ENCODE measurements at regions not wholly inside any gene's neighbourhood (a gene's known extent, or its start where the extent isn't known, plus 50 kb on each side); places are given as distances from the start of the nearest gene placed in this dataset.

DNA sequence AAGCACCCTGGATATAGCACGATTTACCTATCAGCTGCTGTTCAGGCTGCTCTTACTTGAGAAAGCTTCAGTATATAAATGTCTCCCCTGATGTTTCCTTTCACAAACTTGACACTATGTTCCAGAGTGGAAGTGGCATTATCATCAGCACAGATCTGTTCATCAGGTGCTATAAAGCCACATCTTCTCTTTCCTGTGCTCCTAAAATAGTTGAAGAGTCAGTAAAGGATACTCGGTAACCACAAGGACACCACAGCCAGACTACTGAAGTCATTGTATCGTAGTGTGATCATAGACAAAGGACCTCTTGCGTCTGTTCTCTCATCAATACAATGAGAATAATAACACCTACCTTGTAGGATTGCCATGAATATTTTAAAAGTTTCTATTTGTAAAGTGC lies 841.0 kb upstream of the CELF4 start:
- DNase-seq (ENCODE audit: low spot score), result no peak

DNA sequence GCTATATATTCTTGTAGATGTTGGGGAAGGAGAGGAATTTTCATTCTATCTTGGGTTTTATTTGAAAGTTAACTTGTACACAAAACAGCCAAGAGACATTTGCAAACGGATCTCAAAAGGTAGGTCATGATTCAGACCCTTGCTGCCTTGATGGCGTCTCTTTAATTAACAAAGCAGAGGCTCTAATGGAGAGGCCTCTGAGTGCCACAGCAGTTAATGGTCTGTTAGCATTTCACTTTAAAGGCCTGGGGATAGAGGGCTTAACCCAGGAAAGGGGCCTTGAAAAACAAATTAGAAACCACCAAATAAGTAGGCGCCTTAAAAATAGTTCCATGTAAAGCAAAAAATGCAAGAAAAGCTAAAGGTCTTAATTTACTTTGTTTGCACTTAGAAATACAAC lies 836.9 kb upstream of the CELF4 start:
- no peak for DNase-seq (ENCODE audit: low spot score)

DNA sequence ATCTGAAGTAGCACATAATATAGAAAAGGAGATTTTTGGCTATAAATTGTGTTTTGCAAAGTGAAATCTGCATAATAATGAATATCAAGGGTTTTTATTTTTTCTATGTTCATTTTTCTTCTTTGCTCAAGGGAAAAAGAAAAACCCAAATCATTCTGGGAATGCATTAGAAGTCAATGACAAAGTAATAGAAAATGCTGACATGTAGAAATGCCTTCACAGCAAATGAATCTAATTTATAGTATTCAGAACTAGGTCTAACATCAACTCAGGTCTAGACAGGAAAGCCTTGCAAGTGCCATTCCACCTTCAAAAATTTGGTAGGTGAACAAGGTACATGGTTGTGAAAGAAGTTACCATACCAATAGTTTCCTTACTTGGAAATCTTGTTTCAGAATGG lies 831.5 kb upstream of the CELF4 start:
- no peak for DNase-seq (ENCODE audit: low spot score)

DNA sequence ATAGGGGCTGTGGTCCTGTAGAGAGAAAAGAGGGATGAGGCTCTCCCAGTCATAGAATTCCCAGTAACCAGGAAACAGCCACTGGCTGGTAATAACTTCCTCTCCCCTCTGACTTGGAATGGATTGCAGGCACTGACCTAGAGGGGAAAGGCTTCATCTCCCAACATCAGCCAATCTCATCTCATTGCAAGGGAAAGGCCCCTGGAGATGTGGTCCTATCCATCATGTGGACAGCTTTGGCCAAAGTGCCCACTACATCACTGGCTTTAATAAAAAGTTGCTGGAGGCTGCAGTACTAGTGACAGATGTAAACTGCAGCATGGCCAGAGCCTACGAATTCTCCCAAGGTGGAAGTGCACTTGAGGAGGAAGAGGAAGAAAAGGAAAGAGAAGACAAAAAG lies 820.5 kb upstream of the CELF4 start:
- DNase-seq (ENCODE audit: low spot score), result no peak

DNA sequence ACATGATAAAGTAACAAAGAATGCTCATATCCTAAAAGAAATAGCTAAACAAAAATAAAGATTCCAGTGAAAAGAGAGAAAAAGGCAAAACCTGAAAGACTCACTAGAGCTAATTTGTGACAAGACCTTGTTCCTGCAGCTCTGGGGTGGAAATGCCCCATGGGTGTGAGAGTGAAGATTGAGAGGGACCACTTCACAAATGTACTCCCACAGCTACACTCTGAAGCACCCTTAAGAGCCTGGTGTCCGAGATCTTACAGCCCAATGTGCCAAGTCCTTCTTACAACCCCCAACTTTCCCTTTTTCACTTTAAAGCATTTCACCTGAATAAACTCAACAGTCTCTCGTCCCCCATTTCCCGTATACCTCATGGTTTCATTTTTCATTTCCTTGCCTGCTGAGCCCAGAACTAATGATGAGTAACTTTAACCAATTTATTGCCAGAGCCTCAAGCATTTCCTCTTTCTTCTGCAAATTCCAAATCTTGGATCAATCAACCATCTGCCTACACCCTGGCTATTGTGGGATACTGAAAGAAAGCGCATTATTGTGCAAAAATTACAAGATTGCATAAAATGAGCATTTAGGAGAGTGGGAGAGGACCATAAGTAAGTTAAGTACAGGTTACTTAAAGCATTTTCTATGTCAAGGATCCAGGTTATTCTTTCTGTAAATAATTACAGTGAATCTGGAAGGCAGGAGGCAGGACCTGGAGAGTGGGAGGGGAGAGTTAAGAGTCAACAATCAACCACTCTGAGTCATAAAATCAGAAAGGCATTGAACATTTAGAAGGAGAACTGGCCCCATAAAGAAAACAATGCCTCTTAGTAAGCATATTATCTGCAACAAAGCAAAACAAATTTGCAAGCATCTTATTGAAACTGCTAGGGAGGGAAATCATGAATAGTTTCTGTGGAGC lies 804.4 kb upstream of the CELF4 start:
- DNase-seq (ENCODE audit: low spot score), result no peak

DNA sequence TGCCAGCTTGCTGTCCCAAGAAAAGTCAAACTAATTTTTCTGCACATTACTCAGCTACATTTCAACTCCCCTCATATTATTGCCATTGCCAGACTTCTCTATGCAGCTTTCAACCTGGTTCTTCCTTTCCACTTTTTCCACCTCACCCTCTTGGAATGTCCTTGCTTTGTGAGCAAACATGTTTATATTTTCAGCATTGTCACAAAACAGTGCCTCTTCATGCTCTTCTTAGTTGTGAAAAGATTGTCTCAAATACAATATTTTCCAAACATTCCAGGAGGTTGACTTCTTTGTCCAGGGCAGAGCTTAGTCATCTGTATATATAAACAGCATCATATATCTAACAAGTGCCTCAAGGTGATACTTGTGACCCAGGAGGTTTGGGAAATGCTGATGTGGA lies 803.3 kb upstream of the CELF4 start:
- DNase-seq (ENCODE audit: low spot score), result no peak

DNA sequence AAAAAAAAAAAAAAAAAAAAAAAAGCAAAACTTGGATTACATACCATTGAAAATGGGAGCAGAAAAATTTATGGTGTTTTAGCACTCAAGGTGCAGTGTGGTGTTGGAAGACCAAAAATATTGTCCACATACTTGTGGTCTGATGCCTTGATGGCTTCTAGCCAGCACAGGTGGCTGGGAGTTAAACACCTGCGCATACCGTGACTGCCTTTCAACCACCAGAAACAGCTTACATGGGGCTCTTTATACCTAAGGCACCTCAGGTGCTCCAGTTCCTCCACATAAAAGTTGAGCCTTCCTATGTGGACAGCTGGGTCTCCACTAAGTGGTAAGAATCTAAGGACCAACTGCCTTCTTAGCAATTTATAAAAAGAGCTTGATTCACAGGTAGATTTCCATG lies 802.6 kb upstream of the CELF4 start:
- no peak for DNase-seq (ENCODE audit: low spot score)

DNA sequence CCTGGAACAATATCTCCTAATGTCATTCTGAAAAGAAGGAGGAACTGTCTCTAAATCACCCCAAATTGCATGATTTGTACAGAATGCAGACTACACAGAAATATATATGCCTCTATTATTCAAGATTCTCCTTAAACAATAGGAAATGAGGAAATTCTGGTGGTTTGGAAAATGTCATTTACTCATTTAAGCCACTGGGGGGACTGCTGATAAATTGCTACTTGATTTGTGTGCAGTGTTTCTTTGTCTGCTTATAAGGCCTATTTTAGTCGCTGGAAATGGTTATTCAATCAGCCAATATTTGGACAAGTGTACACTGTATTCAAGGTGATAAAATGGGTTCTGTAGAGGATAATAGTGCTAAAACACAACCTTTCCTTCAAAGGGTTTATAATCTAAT lies 801.9 kb upstream of the CELF4 start:
- DNase-seq (ENCODE audit: low spot score), result no peak

DNA sequence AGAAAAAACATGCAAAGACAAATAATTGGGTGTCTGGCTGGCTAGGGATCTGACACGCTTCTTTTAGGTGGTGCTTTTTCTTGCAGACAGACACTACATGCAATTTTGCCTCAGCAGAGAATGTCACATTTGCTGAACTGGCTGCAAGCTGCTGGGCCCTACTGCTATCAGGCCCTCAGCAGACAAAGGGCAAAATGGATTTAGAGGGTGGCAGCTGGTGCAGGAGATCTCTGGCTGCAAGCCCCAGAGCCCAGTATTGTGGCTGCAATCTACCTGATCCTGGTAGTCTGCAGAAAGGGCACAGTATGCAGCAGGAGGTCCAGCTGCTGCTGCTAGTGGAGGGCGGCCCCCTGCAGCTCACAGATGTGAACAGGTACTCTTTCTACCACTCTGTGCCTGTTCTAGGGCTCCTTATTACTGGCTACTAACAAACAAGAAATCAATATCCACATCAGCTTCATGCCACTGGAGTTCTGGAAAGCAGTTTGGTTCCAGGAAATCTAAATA lies 796.7 kb upstream of the CELF4 start:
- DNase-seq (ENCODE audit: low spot score), result no peak

DNA sequence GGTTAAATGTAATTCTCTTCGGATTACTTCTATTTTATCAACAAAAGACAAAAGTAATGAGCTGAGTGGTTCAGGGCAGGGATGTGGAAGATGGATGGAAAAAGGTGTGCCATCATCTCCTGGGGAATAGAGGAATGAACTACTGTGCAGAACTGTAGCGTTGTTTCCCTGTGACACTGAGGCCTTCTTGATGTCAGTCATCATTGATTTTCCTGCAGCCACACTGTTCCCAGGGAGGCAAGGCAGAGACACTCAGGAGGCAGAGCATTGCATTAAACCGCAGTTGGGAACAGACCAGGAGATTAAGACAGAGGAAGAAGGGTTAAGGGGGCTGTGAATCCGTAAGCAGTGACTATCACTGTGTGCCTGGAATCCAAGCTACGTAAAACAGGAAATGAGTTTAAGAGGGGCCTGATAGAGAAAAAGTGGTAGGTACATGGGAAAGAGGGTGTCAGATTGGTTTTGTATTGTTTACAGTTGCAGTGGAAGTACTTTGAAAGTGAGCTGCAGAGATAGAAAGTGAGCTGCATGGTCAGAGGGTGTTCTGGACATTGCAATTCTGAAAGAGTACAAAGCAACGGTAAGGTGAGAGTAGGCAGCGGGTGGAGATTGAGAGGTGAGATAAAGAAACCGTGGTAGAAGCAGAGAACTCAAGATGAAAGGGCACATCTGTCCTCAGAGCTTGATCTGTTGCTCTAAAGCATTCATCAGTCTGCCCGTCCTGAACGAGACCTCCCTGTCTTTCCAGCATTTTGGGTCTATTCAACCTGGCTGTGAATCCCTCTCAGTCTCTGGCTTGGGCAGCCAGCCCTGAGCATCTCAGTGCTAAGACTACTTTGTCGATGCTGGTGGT lies 793.4 kb upstream of the CELF4 start:
- no peak for DNase-seq (ENCODE audit: low spot score)

DNA sequence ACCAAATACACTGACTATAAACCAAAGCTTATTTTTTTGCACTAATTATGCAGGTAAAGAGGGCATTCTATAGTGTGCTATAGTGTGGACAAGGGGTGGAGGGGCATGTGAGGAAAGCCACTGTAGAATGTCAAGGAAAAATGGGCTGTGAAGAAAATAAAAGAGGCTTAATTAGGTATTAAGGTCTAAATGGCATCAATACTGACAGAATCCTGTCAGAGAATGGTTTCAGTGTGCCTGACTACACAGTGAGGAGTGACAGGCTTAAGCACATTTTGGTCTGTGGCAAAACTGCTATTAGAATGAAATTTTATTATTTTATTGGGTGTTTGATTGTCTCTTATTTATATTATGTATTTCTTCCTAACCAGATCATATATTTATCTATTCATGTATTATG lies 787.6 kb upstream of the CELF4 start:
- no peak for DNase-seq (ENCODE audit: low spot score)

DNA sequence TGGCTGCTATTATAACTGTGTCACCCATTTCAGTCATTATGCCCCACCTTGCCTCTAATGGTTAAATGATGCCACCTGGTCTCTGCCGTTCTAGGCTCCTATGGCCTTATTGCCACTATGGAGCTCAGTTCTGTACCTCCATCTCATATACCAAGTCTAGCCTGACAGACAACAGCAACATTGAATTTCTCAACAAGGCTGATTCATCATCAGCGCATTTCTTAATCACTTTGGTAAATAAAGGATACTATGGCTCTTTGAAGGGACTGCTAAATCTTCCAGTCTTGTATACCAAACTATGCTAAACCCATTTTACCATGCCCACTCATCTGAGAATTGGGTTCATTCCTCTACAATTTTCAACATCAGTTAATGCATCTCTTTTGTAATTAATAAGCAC lies 784.5 kb upstream of the CELF4 start:
- DNase-seq (ENCODE audit: low spot score), result no peak

DNA sequence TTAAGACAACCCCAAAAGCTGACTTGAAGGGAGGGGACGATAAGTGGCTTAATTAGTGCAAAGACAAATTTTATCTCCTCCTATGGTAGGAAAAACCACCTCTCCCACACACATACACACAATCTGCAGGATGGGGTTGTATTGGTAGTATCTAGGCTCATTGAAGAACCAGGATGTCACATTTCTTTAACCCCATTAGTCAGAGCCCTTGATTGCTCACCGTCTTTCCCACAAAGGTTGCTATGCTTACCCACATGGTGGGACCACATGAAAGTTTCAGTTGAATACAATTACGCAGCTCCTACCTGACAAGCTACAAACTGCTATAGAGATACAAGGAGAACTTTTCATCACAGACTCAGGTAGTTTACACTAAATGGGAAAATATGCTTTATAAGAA lies 765.0 kb upstream of the CELF4 start:
- no peak for DNase-seq (ENCODE audit: low spot score)

DNA sequence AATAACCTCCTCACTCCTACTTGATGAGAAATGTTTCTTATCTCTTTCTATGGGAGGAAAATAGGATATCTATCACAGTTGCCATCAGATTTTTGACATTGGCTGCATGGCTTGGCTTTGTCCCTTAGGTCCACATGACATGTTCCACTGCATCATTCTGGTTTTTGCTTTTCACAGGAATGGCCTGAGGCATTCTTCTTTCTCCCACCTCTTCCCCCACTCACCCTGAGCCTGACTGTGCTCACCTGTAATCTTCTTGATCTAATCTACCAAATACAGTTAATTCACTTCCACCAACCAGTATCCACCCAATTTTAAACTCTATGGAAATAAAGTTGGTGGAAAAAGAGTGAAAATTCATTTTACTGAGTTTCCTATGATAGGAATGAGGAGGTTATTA lies 763.5 kb upstream of the CELF4 start:
- DNase-seq (ENCODE audit: low spot score), result no peak

DNA sequence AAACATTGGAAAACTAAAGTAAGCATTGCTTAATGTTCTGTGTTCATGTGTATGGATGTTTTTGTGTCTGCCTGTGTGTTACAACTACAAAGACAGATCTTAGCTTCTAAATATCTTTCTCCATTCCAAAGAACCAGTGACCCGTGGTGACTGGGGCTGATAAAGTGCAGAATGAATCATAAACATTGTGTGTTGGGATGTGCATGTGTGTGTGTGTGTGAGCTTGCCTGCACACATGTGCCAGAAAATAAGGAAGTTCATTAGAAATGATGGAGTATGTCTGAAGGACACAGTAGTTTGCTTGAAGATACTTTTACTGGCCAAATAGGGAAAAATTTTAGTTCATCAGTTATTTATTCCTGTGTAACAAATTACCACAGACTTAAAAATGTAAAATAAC lies 756.6 kb upstream of the CELF4 start:
- DNase-seq (ENCODE audit: low spot score), result no peak

DNA sequence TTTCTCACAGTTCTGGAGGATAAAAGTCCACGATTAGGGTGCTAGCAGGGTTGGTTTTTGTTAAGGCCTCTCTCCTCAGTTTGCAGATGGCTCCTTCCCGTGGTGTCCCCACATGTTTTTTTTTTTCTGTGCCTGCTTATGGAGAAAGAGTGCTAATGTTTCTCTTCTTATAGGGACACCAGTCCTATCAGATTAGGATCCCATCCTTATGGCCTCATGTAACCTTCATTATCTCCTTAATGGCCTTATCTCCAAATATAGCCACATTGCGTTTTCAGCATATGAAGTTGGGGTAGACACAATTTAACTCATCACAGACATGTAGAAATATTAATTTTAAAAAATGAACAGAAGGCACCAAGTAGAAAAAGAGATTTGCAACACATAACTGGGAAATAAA lies 755.7 kb upstream of the CELF4 start:
- DNase-seq (ENCODE audit: low spot score), result no peak

DNA sequence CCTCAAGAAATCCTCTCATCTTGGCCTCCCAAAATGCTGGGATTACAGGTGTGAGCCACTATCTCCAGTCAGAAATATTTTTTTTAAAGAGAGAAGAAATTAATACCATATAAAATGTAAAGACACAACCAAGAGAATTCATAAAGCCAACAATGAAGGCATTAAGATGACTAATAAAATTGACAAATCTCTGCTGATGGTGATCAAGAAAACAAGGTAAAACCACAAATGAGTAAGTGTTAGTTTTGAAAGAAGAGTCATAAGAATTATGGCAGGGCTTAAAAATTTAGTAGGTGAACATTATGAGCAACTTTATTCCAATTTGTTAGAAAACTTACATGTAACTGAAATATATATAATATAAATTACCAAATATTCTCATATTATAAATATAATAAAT lies 752.8 kb upstream of the CELF4 start:
- no peak for DNase-seq (ENCODE audit: low spot score)

DNA sequence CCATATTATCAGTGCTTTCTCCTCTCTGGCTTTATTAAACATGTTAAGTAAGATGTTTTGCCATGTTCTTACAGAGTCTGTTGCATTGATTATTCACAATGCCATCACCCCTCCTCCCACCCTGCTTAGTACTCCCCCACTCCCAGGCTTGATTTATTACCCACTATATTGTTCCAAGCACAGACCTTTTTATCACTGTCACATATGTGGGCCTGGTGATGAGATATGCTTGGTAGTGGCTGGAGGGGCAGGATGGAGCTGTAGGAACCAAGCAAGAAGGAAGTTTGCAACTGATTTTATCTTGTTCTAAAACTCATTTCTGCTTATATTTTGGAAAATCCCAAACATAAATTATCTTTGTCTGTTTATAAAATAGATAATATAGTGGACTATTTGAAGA lies 748.2 kb upstream of the CELF4 start:
- DNase-seq (ENCODE audit: low spot score), result no peak

DNA sequence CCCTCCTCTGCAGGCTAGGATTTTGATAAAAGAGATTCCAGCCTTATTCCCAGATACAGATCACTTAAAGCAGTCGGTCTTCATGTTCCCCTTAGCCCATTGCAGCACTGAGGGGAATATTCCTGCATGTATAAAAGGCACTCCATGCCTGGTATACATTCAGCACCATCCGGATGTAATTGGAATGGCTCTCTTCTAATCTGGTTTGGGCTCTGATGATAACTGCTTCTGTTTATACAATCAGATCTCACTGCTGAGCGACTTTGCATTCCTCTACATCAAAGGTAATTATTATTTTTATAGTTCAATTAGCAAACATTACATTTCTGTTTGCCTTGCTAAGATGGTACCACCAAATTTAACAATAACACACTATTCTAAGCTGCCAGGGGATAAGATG lies 746.9 kb upstream of the CELF4 start:
- no peak for DNase-seq (ENCODE audit: low spot score)

DNA sequence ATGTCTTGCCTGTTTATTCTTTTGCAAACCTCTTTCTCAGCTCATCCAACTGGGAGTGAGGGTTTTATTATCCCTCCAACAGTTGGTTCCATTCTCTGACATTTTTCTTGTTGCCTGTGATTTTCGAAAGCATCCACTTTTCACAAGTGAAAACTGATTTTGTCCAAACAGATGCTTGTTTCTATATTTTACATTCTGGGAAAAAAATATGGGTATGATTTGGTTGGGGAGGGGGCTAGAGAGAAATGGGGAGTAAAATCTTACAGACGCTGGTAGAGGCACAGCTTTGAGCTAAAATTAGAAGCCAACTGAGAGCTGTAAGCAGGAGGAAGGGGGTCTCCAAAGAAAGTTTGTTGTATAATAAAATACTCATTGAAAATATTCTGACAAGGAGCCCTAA lies 745.3 kb upstream of the CELF4 start:
- no peak for DNase-seq (ENCODE audit: low spot score)

DNA sequence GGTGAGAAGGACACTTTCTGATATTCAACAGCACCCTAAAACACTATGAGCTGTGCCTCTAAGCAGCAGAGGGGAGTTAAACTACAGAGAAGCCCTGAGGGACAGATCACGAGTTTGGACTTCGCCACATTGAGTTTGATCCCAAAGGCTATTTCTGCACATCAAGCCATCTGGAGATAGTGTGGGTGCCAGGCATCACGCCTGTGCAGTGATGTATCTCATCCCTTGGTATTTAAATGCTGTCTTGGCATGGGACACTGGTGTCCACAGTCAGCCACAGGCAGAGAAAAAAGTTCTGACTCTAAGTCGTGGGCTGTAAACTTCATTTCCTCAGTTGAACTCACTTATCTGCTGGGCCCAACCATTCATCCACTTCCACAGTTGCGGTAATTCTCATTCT lies 742.3 kb upstream of the CELF4 start:
- DNase-seq (ENCODE audit: low spot score), result no peak

DNA sequence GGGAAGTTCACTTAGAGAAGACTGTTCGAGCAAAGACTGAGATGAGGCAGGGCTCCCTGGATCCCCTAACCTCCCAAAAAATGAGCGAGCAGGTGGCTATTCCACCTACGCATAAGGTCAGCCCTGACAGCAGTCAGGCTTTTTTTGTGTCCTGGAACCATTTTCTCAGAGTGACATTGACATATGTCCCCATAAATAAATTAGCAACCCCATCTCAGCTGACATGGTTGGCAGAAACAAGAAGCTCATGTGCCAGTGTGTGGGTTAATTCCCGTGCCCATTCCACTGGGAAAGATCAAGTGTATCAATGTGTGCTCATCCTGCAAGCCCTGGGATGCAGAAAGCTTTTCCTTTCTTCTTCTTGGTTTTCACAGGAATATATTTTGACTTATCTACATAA lies 740.4 kb upstream of the CELF4 start:
- DNase-seq (ENCODE audit: low spot score), result no peak

DNA sequence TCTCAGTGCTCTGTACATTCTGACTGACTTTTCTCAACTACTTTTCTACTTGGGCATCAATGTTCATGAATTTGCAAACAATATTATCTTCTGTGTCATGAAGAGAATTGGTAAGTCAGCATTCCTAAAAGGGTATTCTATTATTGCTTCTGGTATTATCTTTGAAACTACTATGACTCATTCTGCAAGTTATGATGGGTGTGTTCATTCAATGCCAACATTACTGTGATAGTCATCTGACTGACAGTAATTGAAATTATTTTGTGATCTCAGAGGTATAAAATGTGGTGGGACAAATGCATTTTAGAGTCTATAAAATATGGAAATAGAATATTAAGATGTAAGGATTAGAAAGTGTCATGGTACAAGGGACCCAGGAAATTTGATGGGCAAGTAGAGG lies 736.0 kb upstream of the CELF4 start:
- DNase-seq (ENCODE audit: low spot score), result no peak

Measured in globus pallidus (tissue), 1 donor.